ENCODE measurements at regions not wholly inside any gene's neighbourhood (a gene's known extent, or its start where the extent isn't known, plus 50 kb on each side); places are given as distances from the start of the nearest gene placed in this dataset.

GRCh38 chr17:15048381-15048780, 216.7 kb downstream of the PMP22 start:
- H3K36me3 Mint-ChIP-seq (ENCODE audit: low read depth): no peaks in the 10 kb centered on the region
- no peak overlapping the region for H3K27ac Mint-ChIP-seq
- no peak for DNase-seq
- no peak overlapping the region for H3K4me3 Mint-ChIP-seq
- H3K27me3 Mint-ChIP-seq: peaks cover 43% of the 10 kb centered on the region
- H3K4me1 Mint-ChIP-seq (ENCODE audit: low read depth): no peaks in the 10 kb centered on the region
- no peaks in the 10 kb centered on the region for H3K9me3 Mint-ChIP-seq

GRCh38 chr17:15042311-15042710, 222.8 kb downstream of the PMP22 start:
- Mint-ChIP-seq H3K9me3 (no peaks in the 10 kb centered on the region), H3K4me3 (no peak overlapping the region), H3K4me1 (ENCODE audit: low read depth) (no peaks in the 10 kb centered on the region), H3K27me3 (peaks cover 16% of the 10 kb centered on the region), H3K27ac (no peak overlapping the region), H3K36me3 (ENCODE audit: low read depth) (no peaks in the 10 kb centered on the region)
- DNase-seq: no peak

GRCh38 chr17:15039366-15039765, 225.8 kb downstream of the PMP22 start:
- no peaks in the 10 kb centered on the region for H3K36me3 Mint-ChIP-seq (ENCODE audit: low read depth)
- H3K4me3 Mint-ChIP-seq: no peak overlapping the region
- no peak overlapping the region for H3K27ac Mint-ChIP-seq
- H3K4me1 Mint-ChIP-seq (ENCODE audit: low read depth): no peaks in the 10 kb centered on the region
- DNase-seq: no peak
- no peaks in the 10 kb centered on the region for H3K9me3 Mint-ChIP-seq
- H3K27me3 Mint-ChIP-seq: peaks cover 16% of the 10 kb centered on the region

- peaks cover 19% of the 10 kb centered on the region for H3K27me3 Mint-ChIP-seq
- H3K4me1 Mint-ChIP-seq (ENCODE audit: low read depth): no peaks in the 10 kb centered on the region
- H3K4me3 Mint-ChIP-seq: no peak overlapping the region
- no peak for DNase-seq
- no peak overlapping the region for H3K27ac Mint-ChIP-seq
- no peaks in the 10 kb centered on the region for H3K36me3 Mint-ChIP-seq (ENCODE audit: low read depth)
- H3K9me3 Mint-ChIP-seq: no peaks in the 10 kb centered on the region
These were observed 226.5 kb downstream of the PMP22 start for GRCh38 chr17:15038656-15039055.

- no peaks in the 10 kb centered on the region for H3K4me1 Mint-ChIP-seq (ENCODE audit: low read depth)
- H3K9me3 Mint-ChIP-seq: no peaks in the 10 kb centered on the region
- H3K36me3 Mint-ChIP-seq (ENCODE audit: low read depth): no peaks in the 10 kb centered on the region
- DNase-seq: no peak
- no peak overlapping the region for H3K27ac Mint-ChIP-seq
- peaks cover 16% of the 10 kb centered on the region for H3K27me3 Mint-ChIP-seq
- H3K4me3 Mint-ChIP-seq: no peak overlapping the region
These were observed 228.9 kb downstream of the PMP22 start for GRCh38 chr17:15036238-15036637.

GRCh38 chr17:15031975-15032374, 233.2 kb downstream of the PMP22 start:
- no peak for DNase-seq
- Mint-ChIP-seq H3K9me3 (no peaks in the 10 kb centered on the region), H3K36me3 (ENCODE audit: low read depth) (no peaks in the 10 kb centered on the region), H3K27me3 (peaks cover 19% of the 10 kb centered on the region), H3K4me3 (no peak overlapping the region), H3K4me1 (ENCODE audit: low read depth) (no peaks in the 10 kb centered on the region), H3K27ac (no peak overlapping the region)

- no peaks in the 10 kb centered on the region for H3K36me3 Mint-ChIP-seq (ENCODE audit: low read depth)
- DNase-seq: no peak
- H3K4me3 Mint-ChIP-seq: no peak overlapping the region
- no peak overlapping the region for H3K27ac Mint-ChIP-seq
- H3K4me1 Mint-ChIP-seq (ENCODE audit: low read depth): no peaks in the 10 kb centered on the region
- no peaks in the 10 kb centered on the region for H3K9me3 Mint-ChIP-seq
- H3K27me3 Mint-ChIP-seq: peaks cover 21% of the 10 kb centered on the region
These were observed 235.7 kb downstream of the PMP22 start for GRCh38 chr17:15029469-15029868.

- no peak overlapping the region for H3K4me3 Mint-ChIP-seq
- H3K36me3 Mint-ChIP-seq (ENCODE audit: low read depth): no peaks in the 10 kb centered on the region
- H3K9me3 Mint-ChIP-seq: no peaks in the 10 kb centered on the region
- no peak for DNase-seq
- H3K4me1 Mint-ChIP-seq (ENCODE audit: low read depth): no peaks in the 10 kb centered on the region
- H3K27ac Mint-ChIP-seq: no peak overlapping the region
- peaks cover 17% of the 10 kb centered on the region for H3K27me3 Mint-ChIP-seq
These were observed 237.3 kb downstream of the PMP22 start for GRCh38 chr17:15027853-15028252.

- H3K4me3 Mint-ChIP-seq: no peak overlapping the region
- no peaks in the 10 kb centered on the region for H3K9me3 Mint-ChIP-seq
- H3K36me3 Mint-ChIP-seq (ENCODE audit: low read depth): no peaks in the 10 kb centered on the region
- H3K27ac Mint-ChIP-seq: no peak overlapping the region
- peaks cover 14% of the 10 kb centered on the region for H3K27me3 Mint-ChIP-seq
- no peaks in the 10 kb centered on the region for H3K4me1 Mint-ChIP-seq (ENCODE audit: low read depth)
- no peak for DNase-seq
These were observed 239.0 kb downstream of the PMP22 start for GRCh38 chr17:15026088-15026487.

- no peaks in the 10 kb centered on the region for H3K9me3 Mint-ChIP-seq
- H3K4me3 Mint-ChIP-seq: no peak overlapping the region
- no peak for DNase-seq
- no peaks in the 10 kb centered on the region for H3K4me1 Mint-ChIP-seq (ENCODE audit: low read depth)
- no peak overlapping the region for H3K27ac Mint-ChIP-seq
- H3K36me3 Mint-ChIP-seq (ENCODE audit: low read depth): no peaks in the 10 kb centered on the region
- peaks cover 9% of the 10 kb centered on the region for H3K27me3 Mint-ChIP-seq
These were observed 241.4 kb downstream of the PMP22 start for GRCh38 chr17:15023589-15024336.

GRCh38 chr17:15019158-15019557, 246.0 kb downstream of the PMP22 start:
- H3K27ac Mint-ChIP-seq: no peak overlapping the region
- H3K27me3 Mint-ChIP-seq: peaks cover 7% of the 10 kb centered on the region
- no peaks in the 10 kb centered on the region for H3K4me1 Mint-ChIP-seq (ENCODE audit: low read depth)
- H3K4me3 Mint-ChIP-seq: no peak overlapping the region
- DNase-seq: no peak
- no peaks in the 10 kb centered on the region for H3K36me3 Mint-ChIP-seq (ENCODE audit: low read depth)
- no peaks in the 10 kb centered on the region for H3K9me3 Mint-ChIP-seq

- Mint-ChIP-seq H3K36me3 (ENCODE audit: low read depth) (no peaks in the 10 kb centered on the region), H3K27ac (no peak overlapping the region), H3K4me1 (ENCODE audit: low read depth) (no peaks in the 10 kb centered on the region), H3K4me3 (no peak overlapping the region), H3K27me3 (peaks cover 10% of the 10 kb centered on the region), H3K9me3 (no peaks in the 10 kb centered on the region)
- DNase-seq: no peak
These were observed 252.7 kb downstream of the PMP22 start for GRCh38 chr17:15012351-15012980.

GRCh38 chr17:15009087-15009486, 256.0 kb downstream of the PMP22 start:
- Mint-ChIP-seq H3K4me1 (ENCODE audit: low read depth) (no peaks in the 10 kb centered on the region), H3K36me3 (ENCODE audit: low read depth) (no peaks in the 10 kb centered on the region), H3K27ac (no peak overlapping the region), H3K4me3 (no peak overlapping the region), H3K27me3 (peaks cover 7% of the 10 kb centered on the region), H3K9me3 (no peaks in the 10 kb centered on the region)
- no peak for DNase-seq

GRCh38 chr17:15007147-15007553, 258.0 kb downstream of the PMP22 start:
- Mint-ChIP-seq H3K4me3 (no peak overlapping the region), H3K4me1 (ENCODE audit: low read depth) (no peaks in the 10 kb centered on the region), H3K27ac (no peak overlapping the region), H3K9me3 (no peaks in the 10 kb centered on the region), H3K36me3 (ENCODE audit: low read depth) (no peaks in the 10 kb centered on the region), H3K27me3 (peaks cover 9% of the 10 kb centered on the region)
- DNase-seq: no peak

- Mint-ChIP-seq H3K36me3 (ENCODE audit: low read depth) (no peaks in the 10 kb centered on the region), H3K9me3 (no peaks in the 10 kb centered on the region), H3K27ac (no peak overlapping the region), H3K4me1 (ENCODE audit: low read depth) (no peaks in the 10 kb centered on the region), H3K27me3 (peaks cover 12% of the 10 kb centered on the region), H3K4me3 (no peak overlapping the region)
- DNase-seq: no peak
These were observed 258.6 kb downstream of the PMP22 start for GRCh38 chr17:15006421-15007128.
